ENCODE measurements at regions not wholly inside any gene's neighbourhood (a gene's known extent, or its start where the extent isn't known, plus 50 kb on each side); places are given as distances from the start of the nearest gene placed in this dataset.

DNA sequence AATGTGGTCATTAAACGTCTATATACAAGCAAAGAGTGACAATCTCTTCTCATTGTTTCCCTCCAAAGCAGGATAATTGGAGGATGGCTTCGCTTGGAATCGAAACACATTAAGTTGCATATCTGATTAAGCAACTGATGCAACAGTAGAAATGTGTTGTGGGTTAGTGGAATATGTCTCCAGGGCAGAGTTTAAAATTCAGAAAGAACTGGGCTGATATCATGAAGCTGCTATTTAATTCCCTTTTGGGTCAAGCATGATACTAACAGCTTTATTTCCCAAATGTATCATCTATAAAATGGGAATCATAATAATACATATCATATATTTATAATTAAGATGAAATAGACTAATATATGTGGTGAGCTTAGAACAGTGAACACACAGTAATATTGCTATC, 1763.0 kb upstream of the C9orf72 start:
- no peak for DNase-seq (ENCODE audit: low read depth)
- TF ChIP-seq, protein P1, sequence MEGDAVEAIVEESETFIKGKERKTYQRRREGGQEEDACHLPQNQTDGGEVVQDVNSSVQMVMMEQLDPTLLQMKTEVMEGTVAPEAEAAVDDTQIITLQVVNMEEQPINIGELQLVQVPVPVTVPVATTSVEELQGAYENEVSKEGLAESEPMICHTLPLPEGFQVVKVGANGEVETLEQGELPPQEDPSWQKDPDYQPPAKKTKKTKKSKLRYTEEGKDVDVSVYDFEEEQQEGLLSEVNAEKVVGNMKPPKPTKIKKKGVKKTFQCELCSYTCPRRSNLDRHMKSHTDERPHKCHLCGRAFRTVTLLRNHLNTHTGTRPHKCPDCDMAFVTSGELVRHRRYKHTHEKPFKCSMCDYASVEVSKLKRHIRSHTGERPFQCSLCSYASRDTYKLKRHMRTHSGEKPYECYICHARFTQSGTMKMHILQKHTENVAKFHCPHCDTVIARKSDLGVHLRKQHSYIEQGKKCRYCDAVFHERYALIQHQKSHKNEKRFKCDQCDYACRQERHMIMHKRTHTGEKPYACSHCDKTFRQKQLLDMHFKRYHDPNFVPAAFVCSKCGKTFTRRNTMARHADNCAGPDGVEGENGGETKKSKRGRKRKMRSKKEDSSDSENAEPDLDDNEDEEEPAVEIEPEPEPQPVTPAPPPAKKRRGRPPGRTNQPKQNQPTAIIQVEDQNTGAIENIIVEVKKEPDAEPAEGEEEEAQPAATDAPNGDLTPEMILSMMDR (IDR thresholded peaks at IDR 0.05; ENCODE audit: low read length, missing control alignments): no peak
- no peak overlapping the region for H3K4me3 ChIP-seq (replicated peaks; ENCODE audit: low read depth, low read length)

DNA sequence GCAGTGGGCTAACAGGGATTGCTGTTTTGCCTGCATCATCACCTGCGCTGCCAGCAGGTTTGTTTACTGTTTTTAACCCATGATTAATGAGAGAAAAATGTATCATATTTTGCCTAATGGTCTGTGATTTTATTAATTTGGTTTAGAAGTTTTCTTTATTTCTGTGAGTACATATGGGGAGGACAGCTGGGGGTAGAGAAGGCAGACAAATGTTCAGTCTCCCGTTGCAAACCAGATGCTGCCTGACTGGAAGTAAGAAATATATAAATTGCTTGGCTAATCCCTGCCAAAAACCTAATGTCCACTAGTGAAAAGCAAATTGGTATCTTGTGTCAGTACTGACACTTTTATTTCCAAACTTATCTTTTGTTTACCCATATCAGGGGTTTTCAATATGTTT, 1766.1 kb upstream of the C9orf72 start:
- TF ChIP-seq, protein P1 (IDR thresholded peaks at IDR 0.05; ENCODE audit: low read length, missing control alignments): no peak
- H3K4me3 ChIP-seq (replicated peaks; ENCODE audit: low read depth, low read length): no peak overlapping the region
- no peak for DNase-seq (ENCODE audit: low read depth)

DNA sequence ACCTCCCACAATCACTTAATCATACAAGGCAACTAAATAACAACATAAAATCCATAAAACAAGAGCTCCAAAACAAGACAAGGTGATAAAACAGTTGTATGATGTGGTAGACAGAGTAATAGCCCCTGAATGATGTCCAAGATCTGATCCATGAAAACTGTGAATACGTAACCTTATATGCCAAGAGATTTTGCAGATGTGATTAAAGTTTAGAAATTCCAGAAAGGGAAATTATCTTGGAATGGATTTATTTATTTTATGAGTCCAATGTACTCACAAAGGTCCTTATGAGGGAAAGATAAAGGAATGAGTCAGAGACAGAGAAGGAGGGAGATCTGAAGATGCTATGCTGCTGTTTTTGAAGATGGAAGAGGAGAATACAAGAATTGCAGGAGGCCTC, 1775.7 kb upstream of the C9orf72 start:
- peak; percentile 43 for DNase-seq (ENCODE audit: low read depth)
- H3K4me3 ChIP-seq (replicated peaks; ENCODE audit: low read depth, low read length): no peak overlapping the region
- TF ChIP-seq, protein P1 (IDR thresholded peaks at IDR 0.05; ENCODE audit: low read length, missing control alignments): no peak

DNA sequence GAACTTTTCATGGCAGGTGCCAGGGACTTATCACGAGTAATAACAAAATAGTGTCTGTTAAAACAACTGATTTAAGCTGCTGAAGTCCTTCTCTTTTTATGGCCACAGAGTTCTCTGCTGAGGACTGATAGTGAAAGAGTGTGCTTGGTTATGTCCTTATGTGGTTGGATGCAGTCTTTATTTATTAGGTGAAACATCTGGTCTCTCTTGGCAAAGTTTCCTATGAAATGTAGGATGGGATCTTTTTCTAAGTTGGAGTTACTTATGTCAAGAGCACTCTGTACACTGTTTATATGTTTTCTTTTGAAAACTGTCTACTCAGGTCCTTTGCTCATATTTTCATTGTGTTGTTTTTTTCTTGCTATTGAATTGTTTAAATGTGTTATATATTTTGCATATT, 1816.1 kb upstream of the C9orf72 start:
- TF ChIP-seq, protein P1 (IDR thresholded peaks at IDR 0.05; ENCODE audit: low read length, missing control alignments): no peak

DNA sequence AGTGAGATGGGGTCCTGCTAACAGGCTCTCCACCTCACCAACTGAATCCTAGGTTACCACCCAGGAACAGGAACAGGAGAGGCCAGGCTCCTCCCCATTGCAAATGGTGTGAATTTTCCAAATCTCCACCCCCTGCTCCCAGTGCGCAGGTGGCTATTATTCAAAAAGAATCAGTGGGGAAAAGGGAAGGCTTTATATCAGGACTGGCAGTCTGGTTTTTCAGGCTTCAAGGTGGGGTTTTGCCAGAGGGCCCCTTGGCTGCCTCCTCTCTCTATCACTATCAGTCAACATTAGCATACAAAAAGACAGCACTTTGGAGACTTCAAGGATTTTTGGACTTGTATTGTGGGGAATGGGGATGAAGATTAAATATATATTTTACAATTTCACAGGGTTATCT, 1817.6 kb upstream of the C9orf72 start:
- TF ChIP-seq, protein P1 (IDR thresholded peaks at IDR 0.05; ENCODE audit: low read length, missing control alignments): no peak
- no peak for DNase-seq (ENCODE audit: low read depth)
- H3K4me3 ChIP-seq (replicated peaks; ENCODE audit: low read depth, low read length): no peak overlapping the region

More for the DNA sequence above, 1816.1 kb upstream of the C9orf72 start:
- H3K4me3 ChIP-seq (replicated peaks; ENCODE audit: low read depth, low read length): no peak overlapping the region
- DNase-seq (ENCODE audit: low read depth): no peak

DNA sequence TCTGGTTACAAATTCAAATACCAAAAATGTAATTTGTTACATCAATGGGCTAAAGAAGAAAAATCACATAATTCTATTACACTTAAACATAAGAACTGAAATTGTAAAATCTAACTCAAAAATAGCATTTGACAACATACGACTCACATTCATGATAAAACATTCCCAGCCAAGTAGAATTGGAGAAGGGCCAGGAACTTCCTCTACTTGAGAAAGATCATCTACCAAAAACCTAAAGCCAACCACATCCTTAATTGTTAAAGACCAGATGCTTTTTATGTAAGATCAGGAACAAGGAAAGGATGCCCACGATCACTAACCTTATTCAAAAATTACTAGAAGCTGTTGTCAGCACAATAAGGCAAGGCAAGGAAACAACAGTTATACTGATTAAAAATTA, 1819.8 kb upstream of the C9orf72 start:
- no peak overlapping the region for H3K4me3 ChIP-seq (replicated peaks; ENCODE audit: low read depth, low read length)
- peak; percentile 50 for DNase-seq (ENCODE audit: low read depth)
- TF ChIP-seq, protein P1 (IDR thresholded peaks at IDR 0.05; ENCODE audit: low read length, missing control alignments): no peak

DNA sequence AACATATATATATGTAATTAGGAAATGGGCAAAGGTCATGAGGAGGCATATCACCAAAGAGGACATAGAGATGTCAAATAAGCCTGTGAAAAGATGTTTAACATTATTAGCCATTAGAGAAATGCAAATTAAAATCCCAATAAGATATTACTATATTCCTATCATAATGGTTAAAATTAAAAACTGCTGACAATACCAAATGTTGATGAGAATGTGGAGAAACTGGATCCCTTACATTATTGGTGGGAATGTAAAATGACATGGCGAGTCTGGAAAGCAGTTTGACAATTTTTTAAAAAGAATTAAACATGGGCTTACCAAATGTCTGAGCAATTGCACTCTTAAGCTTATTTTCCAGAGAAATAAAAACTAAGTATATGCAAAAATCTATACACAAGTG, 1821.6 kb upstream of the C9orf72 start:
- TF ChIP-seq, protein P1 (IDR thresholded peaks at IDR 0.05; ENCODE audit: low read length, missing control alignments): no peak

More for the DNA sequence above, 1821.6 kb upstream of the C9orf72 start:
- DNase-seq (ENCODE audit: low read depth): no peak
- H3K4me3 ChIP-seq (replicated peaks; ENCODE audit: low read depth, low read length): no peak overlapping the region

Data from fibroblast of pulmonary artery (primary cell).